Stomach (tissue), 4 donors: ENCODE measurements at regions not wholly inside any gene's neighbourhood (a gene's known extent, or its start where the extent isn't known, plus 50 kb on each side); places are given as distances from the start of the nearest gene placed in this dataset.

Experiments
- CTCF ChIP-seq, 7 experiments: fragments of 450-650 bp in 4 of 7; fragments of 200-600 bp in 3 of 7; sonication (generic) in 3 of 7; IDR thresholded peaks; one replicate each; pipeline ENCODE4 v1.5.1; 2016 to 2019; ENCODE audit warnings: antibody characterized with exemption in 7 of 7, control low read depth in 2 of 7, mild to moderate bottlenecking in 1 of 7
- POLR2A ChIP-seq, 4 donors: fragments of 450-650 bp; IDR thresholded peaks; one replicate each; pipeline ENCODE4 v1.6.1; 2016; ENCODE audit warnings: antibody characterized with exemption in 4 of 4, control low read depth in 2 of 4, mild to moderate bottlenecking in 1 of 4, moderate library complexity in 1 of 4

- no peak for TF ChIP-seq CTCF (IDR thresholded peaks at IDR 0.05)
- no peak for TF ChIP-seq POLR2A (IDR thresholded peaks at IDR 0.05)
Measured at GRCh38 chr5:51159606-51160005, 223.6 kb upstream of the ISL1 start.
